Natural killer cell (primary cell): ENCODE measurements at regions not wholly inside any gene's neighbourhood (a gene's known extent, or its start where the extent isn't known, plus 50 kb on each side); places are given as distances from the start of the nearest gene placed in this dataset.

ENCODE experiments used
- ATAC-seq, 3 donors: fragments of 150-1000 bp in 2 of 3; fragments of 200-7000 bp in 1 of 3; cut with Tn5 transposase; 1 replicate in 1 of 3; 2 replicates in 2 of 3; pipeline ENCODE4 v1.10.0; 2021; ENCODE audit warnings: mild to moderate bottlenecking in 2 of 3, moderate library complexity in 2 of 3
- DNase-seq, 2 donors: peaks; one replicate each; pipeline versions ENCODE4 v3.0.0 to v3.0.0-alpha.2; 2013 to 2021; ENCODE audit warnings: mixed read lengths in 1 of 2
- H3K27ac ChIP-seq: one replicate; pipeline ENCODE4 v1.5.1; 2013; ENCODE audit warnings: mild to moderate bottlenecking, low read length
- H3K27me3 ChIP-seq: one replicate; pipeline ENCODE4 v1.6.1; 2013; ENCODE audit warnings: low read length; ENCODE audit not compliant: control insufficient read depth, insufficient read depth
- H3K36me3 ChIP-seq: one replicate; pipeline ENCODE4 v1.6.1; 2013; ENCODE audit warnings: low read length; ENCODE audit not compliant: control insufficient read depth, insufficient read depth
- H3K4me1 ChIP-seq: one replicate; pipeline ENCODE4 v1.6.1; 2013; ENCODE audit warnings: low read length; ENCODE audit not compliant: control insufficient read depth, insufficient read depth
- H3K4me3 ChIP-seq: one replicate; pipeline ENCODE4 v1.5.1; 2013; ENCODE audit warnings: low read length
- H3K9me3 ChIP-seq: one replicate; pipeline ENCODE4 v1.6.1; 2013; ENCODE audit warnings: low read length; ENCODE audit not compliant: control insufficient read depth, insufficient read depth
- H3K27ac Mint-ChIP-seq, 2 donors: one replicate each; pipeline ENCODE4 v1.8.0; 2022; ENCODE audit warnings: mild to moderate bottlenecking in 2 of 2, mixed read lengths in 2 of 2, moderate library complexity in 1 of 2
- H3K27me3 Mint-ChIP-seq, 2 donors: one replicate each; pipeline ENCODE4 v1.8.0; 2022; ENCODE audit warnings: low read depth in 2 of 2, mixed read lengths in 2 of 2
- H3K36me3 Mint-ChIP-seq: one replicate; pipeline ENCODE4 v1.8.0; 2022; ENCODE audit warnings: mixed read lengths
- H3K4me1 Mint-ChIP-seq, 2 donors: one replicate each; pipeline ENCODE4 v1.8.0; 2022; ENCODE audit warnings: mixed read lengths in 2 of 2
- H3K4me3 Mint-ChIP-seq: one replicate; pipeline ENCODE4 v1.8.0; 2022; ENCODE audit warnings: mild to moderate bottlenecking, moderate library complexity, mixed read lengths
- H3K9me3 Mint-ChIP-seq, 2 donors: one replicate each; pipeline ENCODE4 v1.8.0; 2022; ENCODE audit warnings: mixed read lengths in 2 of 2
- CTCF ChIP-seq: fragments of 200-600 bp; IDR thresholded peaks from one replicate; pipeline ENCODE4 v1.8.0; 2022; ENCODE audit warnings: antibody characterized with exemption
- WGBS: methylation state at CpG from one replicate; pipeline ENCODE4 v1.1.7; 2013; ENCODE audit warnings: missing lambda C conversion rate; ENCODE audit not compliant: insufficient coverage; 5-methylcytosine and 5-hydroxymethylcytosine counted together
- intact Hi-C: fragments of 100-400 bp; cut with micrococcal nuclease; formaldehyde crosslinking; loops from one replicate; pipeline ENCODE4 v1.14.2; 2022

- Histone ChIP-seq H3K27ac (no peak overlapping the region), H3K4me3 (no peak overlapping the region), H3K4me1 (no peaks in the 10 kb centered on the region), H3K9me3 (no peaks in the 10 kb centered on the region), H3K36me3 (no peaks in the 10 kb centered on the region), H3K27me3 (no peaks in the 10 kb centered on the region)
- TF ChIP-seq CTCF: no peak
- WGBS: 86% methylated on average over 10 of the region's 10 CpGs
- Mint-ChIP-seq H3K9me3 (no peaks in the 10 kb centered on the region), H3K4me3 (no peak overlapping the region), H3K4me1 (no peaks in the 10 kb centered on the region), H3K27ac (no peak overlapping the region), H3K27me3 (peaks cover 3 to 16% of the 10 kb centered on the region in 2 donors), H3K36me3 (no peaks in the 10 kb centered on the region)
- DNase-seq (no peak), ATAC-seq (no peak)
- intact Hi-C loops: no loop called here
These were observed 105.5 kb upstream of the GLI2 start for GRCh38 chr2:120630031-120630701.

- H3K27ac Mint-ChIP-seq: no peak overlapping the region
- H3K27ac ChIP-seq: no peak overlapping the region
- WGBS: 84% methylated on average over 4 of the region's 4 CpGs
- no peaks in the 10 kb centered on the region for H3K9me3 ChIP-seq
- no peak overlapping the region for H3K4me3 Mint-ChIP-seq
- peaks cover 3 to 10% of the 10 kb centered on the region in 2 donors for H3K27me3 Mint-ChIP-seq
- H3K36me3 Mint-ChIP-seq: no peaks in the 10 kb centered on the region
- no peaks in the 10 kb centered on the region for H3K27me3 ChIP-seq
- intact Hi-C loops: no loop called here
- H3K4me1 Mint-ChIP-seq: no peaks in the 10 kb centered on the region
- DNase-seq: no peak
- no peak overlapping the region for H3K4me3 ChIP-seq
- no peaks in the 10 kb centered on the region for H3K36me3 ChIP-seq
- H3K4me1 ChIP-seq: no peaks in the 10 kb centered on the region
- no peaks in the 10 kb centered on the region for H3K9me3 Mint-ChIP-seq
- no peak for TF ChIP-seq CTCF
- ATAC-seq: no peak
These were observed 104.4 kb upstream of the GLI2 start for GRCh38 chr2:120631236-120631635.

DNA sequence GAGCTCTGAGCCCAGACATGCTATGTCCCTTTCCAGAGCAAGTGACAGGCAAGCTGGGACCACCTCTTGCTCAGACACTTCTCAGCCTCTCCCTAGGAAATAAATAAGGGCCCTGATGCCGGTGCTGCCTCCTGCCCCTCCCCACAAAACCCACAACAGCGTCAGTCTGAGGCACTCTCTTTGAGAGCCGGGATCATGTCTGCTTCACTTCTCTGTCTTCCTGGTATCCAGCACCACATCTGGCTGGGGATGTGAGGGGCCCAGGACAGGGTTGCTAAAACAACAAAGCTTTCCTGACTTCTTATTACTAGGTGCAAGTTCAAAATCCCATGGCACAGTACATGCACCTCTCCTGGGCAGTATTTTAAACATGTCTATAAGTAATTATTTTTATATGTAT, 103.9 kb upstream of the GLI2 start:
- WGBS: 50% methylated on average over 3 of the region's 3 CpGs
- no peaks in the 10 kb centered on the region for H3K36me3 Mint-ChIP-seq
- DNase-seq: no peak
- H3K27me3 Mint-ChIP-seq: peaks cover 3 to 10% of the 10 kb centered on the region in 2 donors
- no peak for TF ChIP-seq CTCF
- Histone ChIP-seq H3K4me3 (no peak overlapping the region), H3K36me3 (no peaks in the 10 kb centered on the region), H3K9me3 (no peaks in the 10 kb centered on the region), H3K27ac (no peak overlapping the region), H3K4me1 (no peaks in the 10 kb centered on the region), H3K27me3 (no peaks in the 10 kb centered on the region)
- no peaks in the 10 kb centered on the region for H3K4me1 Mint-ChIP-seq
- H3K4me3 Mint-ChIP-seq: no peak overlapping the region
- intact Hi-C loops: no loop called here
- no peak for ATAC-seq
- H3K9me3 Mint-ChIP-seq: no peaks in the 10 kb centered on the region
- H3K27ac Mint-ChIP-seq: no peak overlapping the region
